Psoas muscle (tissue), 7 donors: ENCODE measurements at regions not wholly inside any gene's neighbourhood (a gene's known extent, or its start where the extent isn't known, plus 50 kb on each side); places are given as distances from the start of the nearest gene placed in this dataset.

Source experiments
- ATAC-seq, 4 donors: fragments of 200-7000 bp; cut with Tn5 transposase; one replicate each; pipeline ENCODE4 v1.9.1; 2020; ENCODE audit warnings: moderate library complexity in 3 of 4, mild to moderate bottlenecking in 2 of 4
- DNase-seq, 2 donors: peaks; one replicate each; pipeline ENCODE4 v3.0.0-alpha.2; 2020
- H3K27ac ChIP-seq: fragments of 200-600 bp; one replicate; pipeline ENCODE4 v1.8.0; 2022
- H3K27me3 ChIP-seq, 3 donors: fragments of 200-600 bp in 1 of 3; one replicate each; pipeline versions ENCODE4 v1.6.1 to v1.8.0; 2013 to 2022; ENCODE audit warnings: low read length in 2 of 3, mild to moderate bottlenecking in 2 of 3, moderate library complexity in 1 of 3; ENCODE audit not compliant: insufficient read depth in 3 of 3
- H3K36me3 ChIP-seq, 2 donors: fragments of 200-600 bp in 1 of 2; one replicate each; pipeline versions ENCODE4 v1.6.1 to v1.8.0; 2013 to 2022; ENCODE audit warnings: low read depth in 1 of 2, mild to moderate bottlenecking in 1 of 2, moderate library complexity in 1 of 2; ENCODE audit not compliant: insufficient read depth in 1 of 2
- H3K4me1 ChIP-seq: fragments of 200-600 bp; one replicate; pipeline ENCODE4 v1.8.0; 2022
- H3K4me3 ChIP-seq: fragments of 200-600 bp; one replicate; pipeline ENCODE4 v1.8.0; 2022; ENCODE audit warnings: mild to moderate bottlenecking
- H3K9me3 ChIP-seq: fragments of 200-600 bp; one replicate; pipeline ENCODE4 v1.8.0; 2022
- CTCF ChIP-seq: fragments of 200-600 bp; IDR thresholded peaks from one replicate; pipeline ENCODE4 v1.8.0; 2022; ENCODE audit warnings: antibody characterized with exemption
- whole genome bisulfite sequencing, 3 donors: extraction: QIAGEN DNeasy Blood & Tissue Kit; methylation state at CpG; one replicate each; pipeline versions ENCODE4 v1.1.6 to v1.1.7; 2013; 5-methylcytosine and 5-hydroxymethylcytosine counted together
- intact Hi-C, 2 donors: fragments of 100-400 bp; cut with DNase I; formaldehyde crosslinking; loops; one replicate each; pipeline versions ENCODE4 v1.11.0 to v1.14.2; 2022
- donor health status: healthy with polysubstance abuse.
- donor health status: DM: no; HTN: no; CAD: no; lungs with moderate emphysema.
- donor health status: Bipolar disorder and iron deficiency.
- donor health status: healthy.
- donor health status: DM: yes; HTN: yes; CAD: no.
- donor health status: DM: no; HTN: no; CAD: no.
- donor health status: DM: yes; HTN: yes; CAD: no.

- intact Hi-C loops, result no loop called here
- Histone ChIP-seq H3K4me1 (no peaks in the 10 kb centered on the region), H3K9me3 (no peaks in the 10 kb centered on the region), H3K27me3 (peaks cover 0 to 4% (median 0%) of the 10 kb centered on the region in 3 donors), H3K36me3 (no peaks in the 10 kb centered on the region), H3K27ac (no peak overlapping the region), H3K4me3 (no peak overlapping the region)
- 60 to 63% (median 60%) methylated on average over 16 of the region's 16 CpGs for WGBS, 3 donors
- no peak for ATAC-seq
- peak in 1 of 2 donors; percentile 48 for DNase-seq
- TF ChIP-seq CTCF, result no peak
These were observed 227.4 kb downstream of the DLL1 start for GRCh38 chr6:170063431-170063830.

DNA sequence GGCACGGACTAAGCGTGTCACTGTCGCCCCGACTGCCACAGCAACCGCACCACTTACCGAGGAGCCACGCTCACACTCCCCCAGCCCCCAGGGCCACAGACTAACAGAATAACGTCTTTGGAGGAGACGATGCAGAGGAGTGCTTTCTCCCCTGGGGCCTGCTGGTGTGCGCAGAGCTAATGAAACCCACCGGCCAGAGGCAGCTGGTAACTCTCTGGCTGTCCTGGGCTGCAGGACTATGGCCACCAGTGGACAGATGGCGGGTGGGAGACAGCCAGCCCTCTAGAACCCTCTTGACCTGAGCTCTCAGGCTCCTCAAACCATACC, 228.0 kb downstream of the DLL1 start:
- Histone ChIP-seq H3K27me3 (peaks cover 0 to 4% (median 0%) of the 10 kb centered on the region in 3 donors), H3K9me3 (no peaks in the 10 kb centered on the region), H3K4me3 (no peak overlapping the region), H3K36me3 (no peaks in the 10 kb centered on the region), H3K27ac (no peak overlapping the region), H3K4me1 (no peaks in the 10 kb centered on the region)
- WGBS, 3 donors, result 92 to 94% (median 93%) methylated on average over 12 of the region's 12 CpGs
- intact Hi-C loops, result no loop called here
- DNase-seq (no peak), ATAC-seq (no peak)
- no peak for TF ChIP-seq CTCF

DNA sequence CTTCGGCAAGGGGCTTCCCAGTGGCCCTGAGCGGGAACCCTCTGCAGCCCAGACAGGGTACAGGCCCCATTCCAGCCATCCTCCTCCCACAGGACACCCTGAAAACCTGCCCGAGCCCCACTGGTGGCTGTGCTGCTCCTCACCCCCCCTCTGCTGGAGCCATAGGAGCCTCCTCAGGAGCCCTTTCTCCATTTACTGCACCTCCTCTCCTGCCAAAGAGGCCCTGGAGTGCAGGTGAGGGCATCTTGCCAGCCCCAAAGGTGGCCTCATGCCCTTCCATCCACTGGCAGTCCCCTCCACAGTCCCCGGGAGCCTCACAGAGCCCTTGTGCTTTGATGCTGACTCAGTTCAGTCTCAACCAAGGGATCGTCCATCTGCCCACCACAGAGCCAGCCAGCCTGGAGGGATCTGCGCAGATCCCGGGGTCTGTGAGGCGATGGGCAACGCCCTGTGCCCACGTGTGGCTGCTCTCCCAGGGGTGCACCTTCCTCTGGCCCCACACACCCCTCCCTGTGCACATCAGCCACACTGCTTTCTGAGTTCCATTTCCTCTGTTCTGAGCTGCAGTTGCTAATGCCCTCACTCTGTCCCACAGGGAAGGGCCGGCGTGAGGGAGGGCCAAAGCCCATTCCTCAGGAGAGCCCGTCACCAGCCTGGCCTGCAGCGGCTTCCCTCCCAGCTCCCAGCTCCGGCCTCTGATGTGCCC, 228.5 kb downstream of the DLL1 start:
- intact Hi-C loops, result no loop called here
- WGBS, 3 donors, result 88 to 97% (median 91%) methylated on average over 15 of the region's 15 CpGs
- H3K4me1 ChIP-seq, result no peaks in the 10 kb centered on the region
- no peak for DNase-seq
- no peak for TF ChIP-seq CTCF
- H3K9me3 ChIP-seq, result no peaks in the 10 kb centered on the region
- no peak overlapping the region for H3K27ac ChIP-seq
- H3K4me3 ChIP-seq, result no peak overlapping the region
- H3K27me3 ChIP-seq, result peaks cover 0 to 4% (median 0%) of the 10 kb centered on the region in 3 donors
- ATAC-seq, result no peak
- no peaks in the 10 kb centered on the region for H3K36me3 ChIP-seq

- Histone ChIP-seq H3K4me1 (no peaks in the 10 kb centered on the region), H3K9me3 (no peaks in the 10 kb centered on the region), H3K27me3 (peaks cover 0 to 2% (median 0%) of the 10 kb centered on the region in 3 donors), H3K4me3 (no peak overlapping the region), H3K36me3 (no peaks in the 10 kb centered on the region), H3K27ac (no peak overlapping the region)
- ATAC-seq (no peak), DNase-seq (no peak)
- TF ChIP-seq CTCF, result no peak
- WGBS, 3 donors, result 94 to 97% (median 96%) methylated on average over 22 of the region's 22 CpGs
- intact Hi-C loops, result no loop called here
These were observed 231.9 kb downstream of the DLL1 start for GRCh38 chr6:170058878-170059485.
